ENCODE measurements at regions not wholly inside any gene's neighbourhood (a gene's known extent, or its start where the extent isn't known, plus 50 kb on each side); places are given as distances from the start of the nearest gene placed in this dataset.

- TF ChIP-seq NRF1 (IDR thresholded peaks at IDR 0.05; ENCODE audit: low read depth, low read length), result no peak
- TF ChIP-seq, protein P1, sequence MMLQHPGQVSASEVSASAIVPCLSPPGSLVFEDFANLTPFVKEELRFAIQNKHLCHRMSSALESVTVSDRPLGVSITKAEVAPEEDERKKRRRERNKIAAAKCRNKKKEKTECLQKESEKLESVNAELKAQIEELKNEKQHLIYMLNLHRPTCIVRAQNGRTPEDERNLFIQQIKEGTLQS (IDR thresholded peaks at IDR 0.05; ENCODE audit: insufficient read depth, low read depth, low read length), result no peak
Observed at GRCh38 chrX:9146657-9147056, 112.7 kb upstream of the FAM9B start (continued).
